Germinal center (tissue), 1 donor: ENCODE measurements at regions not wholly inside any gene's neighbourhood (a gene's known extent, or its start where the extent isn't known, plus 50 kb on each side); places are given as distances from the start of the nearest gene placed in this dataset.

Experiments used
- DNase-seq: peaks from one replicate; pipeline ENCODE4 v3.0.0; 2012; ENCODE audit warnings: mixed read lengths, low spot score

DNA sequence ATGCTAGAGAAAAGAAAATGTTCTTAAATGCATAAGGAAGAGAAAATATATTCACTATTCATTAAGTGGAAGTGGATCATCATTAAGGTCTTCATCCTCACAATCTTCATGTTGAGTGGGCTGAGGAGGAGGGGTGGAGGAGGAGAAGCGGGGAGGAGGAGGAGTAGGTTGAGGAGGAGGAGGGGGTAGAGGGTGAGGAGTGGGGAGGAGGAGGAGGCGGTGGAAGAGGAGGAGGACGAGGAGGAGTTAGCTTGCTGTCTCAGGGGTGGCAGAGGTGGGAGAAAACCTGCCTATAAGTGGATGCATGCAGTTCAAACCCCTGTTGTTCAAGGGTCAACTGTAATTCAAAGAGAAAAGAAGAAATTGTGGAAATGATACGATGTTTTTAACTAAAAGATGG is 71.6 kb downstream of the MYEOV start:
- DNase-seq = no peak

DNA sequence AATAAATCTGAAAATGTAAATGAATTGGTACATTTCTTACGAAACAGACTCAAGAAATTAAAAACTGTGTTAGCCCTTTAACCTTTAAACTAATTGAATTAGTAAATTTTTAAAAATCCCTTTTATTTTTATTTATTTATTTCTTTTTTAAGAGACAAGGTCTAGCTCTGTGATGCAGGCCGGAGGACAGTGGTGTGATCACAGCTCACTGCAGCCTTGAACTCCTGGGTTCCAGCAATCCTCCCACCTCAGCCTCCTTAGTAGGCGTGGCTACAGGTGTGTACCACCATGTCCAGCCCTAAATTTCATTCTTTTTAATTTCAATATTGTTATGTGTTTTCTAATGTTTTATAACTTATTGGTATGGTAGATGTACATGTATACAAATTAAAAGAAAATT is 72.6 kb downstream of the MYEOV start:
- no peak for DNase-seq

DNA sequence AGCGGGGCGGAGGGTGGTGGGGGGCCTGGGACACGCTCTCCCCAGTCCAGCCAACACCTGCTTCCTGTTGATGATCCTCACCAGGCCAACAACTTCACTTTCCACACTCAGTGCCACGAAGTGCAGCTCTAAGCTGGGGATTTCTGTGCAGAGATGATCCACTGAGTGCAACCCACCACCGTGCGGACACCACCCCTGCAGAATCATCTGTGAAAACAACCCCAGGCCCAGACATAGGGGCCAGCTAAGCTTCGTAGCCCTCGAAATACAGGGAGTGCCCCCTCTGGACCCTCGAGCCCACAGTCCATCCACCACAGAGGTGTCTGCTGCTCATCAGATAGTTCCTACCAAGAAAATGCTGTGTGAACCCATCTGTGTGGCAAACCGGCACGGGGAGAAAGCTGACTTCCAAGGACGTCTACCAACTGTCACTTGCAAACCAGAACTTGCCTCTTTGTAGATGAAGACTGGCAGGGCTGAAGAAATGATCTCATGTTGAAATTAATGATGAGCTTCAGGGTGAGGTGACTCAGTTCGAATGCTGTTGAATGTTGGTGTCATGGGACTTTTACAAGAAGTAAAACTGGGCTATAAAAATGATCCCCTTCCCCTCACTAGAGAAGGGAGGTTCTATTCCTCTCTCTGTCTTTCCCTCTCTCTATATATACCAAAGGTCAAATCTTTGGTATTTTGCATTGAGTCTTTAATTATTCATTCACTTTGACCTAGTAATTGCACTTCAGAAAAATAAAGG is 73.4 kb downstream of the MYEOV start:
- no peak for DNase-seq

DNA sequence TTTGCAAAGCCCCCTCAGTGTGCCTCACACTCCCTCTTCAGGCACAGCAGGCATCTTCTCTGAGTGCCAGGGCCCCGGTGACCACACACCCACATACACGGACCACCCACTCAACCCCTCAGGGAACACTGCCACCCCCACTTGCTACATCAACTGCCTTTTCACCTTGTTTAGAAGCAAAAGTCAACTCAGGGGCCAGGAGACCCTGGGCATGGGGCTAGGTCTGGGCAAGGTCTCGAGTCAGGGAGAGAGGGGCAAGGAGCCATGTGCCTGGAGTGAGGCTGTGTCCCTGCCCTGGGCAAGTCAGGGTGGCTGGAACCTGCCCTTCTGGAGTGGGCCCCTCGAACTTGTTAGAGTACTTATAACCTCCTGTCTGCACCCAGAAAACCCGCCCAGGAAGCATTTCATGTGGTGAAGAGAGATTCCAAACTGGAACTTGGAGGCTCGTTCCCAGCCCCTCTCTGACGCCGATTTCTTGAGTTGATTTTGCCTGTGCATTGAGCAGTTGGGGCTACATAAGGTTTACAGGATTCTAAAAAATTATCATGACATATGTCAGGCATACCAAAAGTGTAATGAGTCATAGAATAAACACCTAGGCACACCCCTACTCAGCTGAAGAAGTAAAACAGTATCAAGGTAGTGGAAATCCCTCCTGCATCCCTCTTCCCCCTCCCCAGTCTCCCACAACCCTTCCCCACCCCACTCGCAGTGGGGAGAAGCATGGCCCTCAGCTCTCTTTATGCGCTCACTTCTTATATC is 74.3 kb downstream of the MYEOV start:
- no peak for DNase-seq

DNA sequence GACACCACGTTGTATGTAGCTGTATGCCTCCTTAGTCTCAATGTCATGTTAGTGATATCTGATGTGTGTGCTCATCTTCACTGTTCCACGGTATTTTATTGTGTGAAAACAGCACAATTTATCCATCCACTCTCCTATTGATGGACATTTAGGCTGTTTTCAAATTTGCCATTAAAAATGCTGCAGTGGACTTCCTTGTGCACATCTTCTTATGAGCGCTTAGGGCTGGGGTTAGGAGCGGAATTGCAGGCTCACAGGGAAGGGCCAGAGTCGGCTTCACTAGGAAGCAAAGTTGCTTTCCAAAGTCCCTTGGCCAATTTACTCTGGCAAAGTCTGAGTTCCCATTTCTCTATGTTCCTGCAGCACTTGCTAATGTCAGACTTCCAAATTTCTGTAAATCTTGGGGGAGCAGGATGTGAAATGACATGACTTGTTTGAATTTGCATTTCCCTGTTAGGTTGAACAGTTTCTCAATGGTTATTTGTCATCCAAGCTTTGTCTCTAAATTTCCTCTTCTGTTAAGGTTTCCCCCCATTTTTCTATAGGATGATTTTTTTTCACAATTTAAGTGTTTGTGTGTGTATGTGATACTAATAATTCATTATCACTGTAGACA is 75.4 kb downstream of the MYEOV start:
- no peak for DNase-seq

DNA sequence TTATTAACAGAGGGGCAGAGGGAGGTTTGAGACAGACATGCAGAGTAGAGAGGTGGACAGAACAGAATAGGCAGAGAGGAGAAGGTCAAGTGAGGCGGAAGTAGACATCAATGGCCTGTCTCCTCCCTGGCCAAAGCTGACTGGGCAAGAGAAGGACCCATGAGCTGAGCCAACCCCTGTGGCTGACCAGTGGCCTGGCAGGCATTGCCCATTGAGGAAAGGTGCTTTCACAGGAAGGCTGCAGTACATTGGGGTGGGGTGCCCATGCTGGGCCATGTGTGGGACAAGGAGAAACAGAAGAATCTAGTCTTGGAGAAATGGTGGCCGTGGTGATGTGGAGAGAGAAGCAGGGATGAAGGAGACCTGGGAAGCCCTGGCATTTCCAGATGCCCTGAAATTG is 76.0 kb downstream of the MYEOV start:
- no peak for DNase-seq

DNA sequence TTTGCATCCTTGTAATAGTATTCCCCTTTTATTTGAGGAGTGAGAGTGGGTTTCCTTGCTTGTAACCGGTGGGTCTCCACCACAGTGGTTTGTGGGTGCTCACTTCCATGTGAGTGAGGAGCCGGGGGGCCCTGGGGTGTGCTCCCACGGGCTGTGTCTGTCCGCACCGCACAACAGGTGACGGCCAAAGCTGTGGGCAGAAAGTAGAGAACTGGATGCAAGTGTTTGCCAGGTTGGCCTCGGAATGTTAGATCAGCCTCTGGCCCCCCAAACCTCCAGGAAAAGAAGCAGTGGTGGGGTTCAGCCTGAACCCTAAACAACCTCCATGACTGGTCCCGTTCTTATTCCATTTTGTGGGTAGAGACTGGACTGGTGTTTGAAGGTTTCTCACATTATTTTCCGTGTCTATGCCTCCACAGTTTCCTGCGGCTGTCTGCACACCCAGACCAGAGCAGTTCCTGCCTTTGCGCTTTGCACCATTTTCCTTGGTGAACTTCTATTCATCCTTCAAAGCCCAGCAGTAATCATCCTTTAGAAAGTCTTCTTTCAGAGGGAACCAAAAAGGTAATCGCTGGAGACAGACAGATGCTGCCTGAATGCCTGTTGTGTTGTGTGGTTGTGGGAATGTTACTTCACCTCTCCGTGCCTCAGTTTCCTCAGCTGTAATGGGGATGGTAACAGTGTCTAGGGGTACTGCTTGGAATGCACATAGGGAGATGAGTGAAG is 77.2 kb downstream of the MYEOV start:
- no peak for DNase-seq

DNA sequence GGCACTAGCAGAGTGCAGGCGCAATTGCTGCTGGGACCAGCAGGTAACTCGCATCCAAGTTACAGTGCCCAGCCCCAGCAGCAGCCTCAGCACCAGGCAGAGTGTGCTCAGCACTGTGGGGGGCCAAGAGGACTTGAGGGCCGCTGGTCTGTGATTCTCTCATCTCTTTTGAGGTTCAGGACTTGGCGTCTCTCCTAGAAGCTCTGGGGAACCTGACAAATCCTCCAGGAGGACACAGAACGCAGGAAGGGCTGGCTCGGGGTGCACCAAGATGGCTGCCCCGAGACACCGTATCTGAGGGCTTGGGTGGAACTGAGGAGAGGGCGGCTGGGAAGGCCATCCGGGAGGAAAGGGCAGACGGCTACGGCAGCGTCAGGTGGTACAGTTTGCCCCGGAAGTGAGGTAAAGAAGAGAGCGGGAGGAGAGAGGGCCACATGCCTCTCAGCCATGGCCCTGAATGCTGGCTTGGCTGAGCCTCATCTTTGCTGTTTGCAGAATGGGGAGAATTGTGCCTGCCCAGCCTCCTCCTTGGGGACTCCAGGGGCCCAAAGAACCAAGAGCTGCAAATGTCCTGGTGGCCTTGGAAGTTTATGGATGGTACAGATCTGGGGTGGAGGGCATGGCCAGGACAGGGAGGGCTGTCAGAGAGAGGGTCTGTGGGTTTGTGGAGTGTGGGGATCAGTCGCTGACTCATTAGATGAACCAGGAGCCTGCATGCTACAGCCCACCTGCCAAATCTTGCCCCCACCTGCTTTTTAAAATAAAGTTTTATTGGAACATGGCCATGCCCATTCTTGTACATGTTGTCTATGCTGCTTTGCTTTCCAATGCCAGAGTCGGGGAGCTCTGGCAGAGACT is 78.0 kb downstream of the MYEOV start:
- DNase-seq = no peak

DNA sequence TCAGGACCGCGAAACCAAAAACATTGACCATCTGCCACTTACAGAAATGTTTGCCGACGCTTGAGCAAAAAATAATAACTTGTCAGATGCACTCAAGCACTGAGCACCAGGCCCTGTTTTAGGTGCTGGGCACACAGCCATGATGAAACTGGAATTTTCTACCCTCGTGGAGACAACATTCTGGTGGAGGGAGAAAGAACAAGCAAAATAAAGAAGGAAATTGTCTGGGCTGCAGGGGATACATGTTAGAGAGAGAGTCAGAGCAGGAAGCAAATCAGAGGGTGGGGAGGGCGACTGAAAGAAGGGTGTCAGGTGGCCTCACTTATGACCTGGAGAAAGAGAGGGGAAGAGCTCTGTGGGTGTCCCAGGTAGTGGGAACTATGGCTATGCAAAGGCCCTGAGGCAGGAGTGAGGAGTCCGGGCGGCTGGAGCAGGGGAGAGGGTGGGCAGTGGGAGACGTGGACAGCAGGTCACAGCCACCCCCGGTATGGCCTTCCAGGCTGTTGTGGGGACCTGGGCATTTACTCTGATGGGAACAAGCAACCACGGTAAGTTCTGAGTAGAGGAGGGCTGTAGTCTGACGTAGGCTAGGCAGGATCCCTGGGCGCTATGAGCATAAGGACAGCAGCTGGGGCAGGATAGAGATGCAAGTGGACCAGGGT is 78.8 kb downstream of the MYEOV start:
- no peak for DNase-seq

DNA sequence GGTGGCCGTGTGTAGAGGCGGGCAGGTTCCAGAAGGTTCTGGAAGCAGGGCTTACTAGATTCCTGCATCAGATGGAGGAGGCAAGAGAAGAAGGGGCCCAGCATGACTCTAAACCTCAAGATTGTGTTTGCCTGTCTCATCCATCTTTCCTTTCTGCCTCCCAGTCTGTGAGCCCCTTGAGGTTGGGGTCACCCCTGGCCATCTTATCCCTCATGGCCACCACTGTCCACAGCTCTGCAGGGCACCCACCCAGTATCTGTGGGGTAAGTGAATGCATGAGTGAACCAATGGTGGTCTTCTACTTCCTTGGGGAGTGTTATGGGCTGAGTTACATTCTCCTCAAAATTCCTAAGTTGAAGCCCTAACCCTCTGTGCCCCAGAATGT is 79.3 kb downstream of the MYEOV start:
- DNase-seq = no peak

DNA sequence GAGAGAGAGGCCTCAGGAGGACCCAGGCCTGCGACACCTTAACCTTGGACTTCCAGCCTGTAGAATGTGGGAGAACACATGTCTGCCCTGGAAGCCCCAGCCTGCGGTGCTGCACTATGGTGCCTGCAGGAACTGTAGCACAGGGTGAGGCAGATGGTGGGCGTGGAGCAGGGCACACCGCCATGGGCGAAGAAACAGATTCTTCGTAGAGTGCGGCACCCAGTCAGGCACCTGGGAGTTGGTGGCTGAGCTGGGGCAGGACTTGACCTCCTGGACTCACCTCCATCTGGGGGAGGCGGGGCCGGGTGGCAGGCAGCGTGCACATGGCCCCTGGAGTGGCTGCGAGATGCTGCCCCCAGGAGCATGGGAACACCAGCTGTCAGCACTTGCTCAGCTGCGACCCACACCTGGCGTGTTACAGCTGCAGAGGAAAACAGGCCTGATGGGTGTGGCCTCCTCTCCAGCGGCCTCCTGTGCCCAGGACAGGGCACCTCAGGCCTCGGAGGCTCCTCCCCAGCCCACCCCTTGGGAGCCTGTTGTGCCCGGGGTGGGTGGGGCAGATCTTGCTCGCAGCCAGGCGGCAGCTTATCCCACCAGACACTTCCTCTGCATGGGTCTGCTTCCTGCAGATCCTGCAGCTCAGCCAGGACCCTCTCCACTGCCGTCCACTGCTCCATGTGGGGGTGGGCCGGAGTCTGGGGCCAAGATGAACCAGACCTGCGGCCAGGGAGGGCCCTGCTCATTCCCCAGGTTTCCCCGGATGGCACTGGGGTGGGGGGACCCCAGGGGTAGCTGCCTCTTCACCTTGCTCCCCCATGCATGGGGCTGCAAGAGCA is 80.4 kb downstream of the MYEOV start:
- no peak for DNase-seq

DNA sequence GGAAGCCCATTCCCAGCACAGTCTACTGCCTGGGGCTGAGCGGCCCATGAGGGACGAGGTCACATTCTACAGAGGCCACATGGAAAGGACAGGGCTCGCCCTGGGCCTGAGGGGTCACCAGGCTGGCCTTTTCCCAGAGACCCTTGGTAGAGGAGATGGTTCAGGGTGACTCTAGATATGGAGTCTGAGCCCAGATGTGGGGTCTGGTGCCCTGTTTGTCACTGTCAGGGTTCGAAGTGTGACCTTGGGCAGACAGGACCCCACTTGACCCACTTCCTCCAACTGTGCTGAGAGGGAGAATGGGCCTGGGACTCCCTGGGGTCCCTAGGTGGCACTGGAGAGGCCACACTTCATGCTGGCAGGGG is 81.0 kb downstream of the MYEOV start:
- DNase-seq = no peak

DNA sequence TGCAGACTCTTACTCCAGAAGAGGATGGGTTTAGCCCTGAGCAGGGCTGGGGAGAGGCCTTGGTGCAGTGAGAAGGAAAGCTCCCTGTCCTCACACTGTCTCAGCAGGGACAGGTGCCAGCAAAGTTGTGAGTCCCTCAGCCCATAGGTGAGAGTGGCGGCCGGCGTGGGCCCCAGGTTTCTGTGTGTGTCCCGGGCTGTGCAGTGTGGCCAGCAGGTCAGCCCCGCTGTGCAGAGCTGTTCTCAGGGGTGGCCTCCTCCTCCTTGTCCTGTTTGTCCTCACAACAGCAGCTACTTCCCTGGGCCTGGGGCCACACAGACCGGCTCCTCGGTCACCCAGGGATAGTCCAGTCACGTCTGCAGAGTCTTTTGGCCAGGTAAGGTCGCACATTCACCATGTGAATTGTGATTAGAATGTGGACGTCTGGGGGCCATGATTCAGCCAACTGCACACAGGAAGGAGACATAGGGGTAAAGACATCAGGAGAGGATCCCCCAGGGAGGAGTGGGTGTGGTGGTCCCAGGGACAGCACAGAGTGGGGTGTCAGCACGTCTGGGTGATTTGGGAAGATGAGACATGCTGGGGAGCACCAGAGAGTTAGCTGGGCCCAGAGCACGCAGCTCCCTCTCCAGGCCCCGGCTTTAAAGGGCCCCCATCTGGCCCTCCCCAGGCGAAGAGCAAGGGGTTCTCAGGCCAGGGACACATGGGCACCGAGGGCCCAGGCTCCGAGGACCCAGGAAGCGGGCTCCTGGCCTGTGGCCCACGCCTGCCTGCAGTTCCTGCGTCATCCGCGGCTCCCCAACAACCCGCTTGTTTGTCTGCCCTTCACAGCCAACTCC is 81.6 kb downstream of the MYEOV start:
- no peak for DNase-seq

DNA sequence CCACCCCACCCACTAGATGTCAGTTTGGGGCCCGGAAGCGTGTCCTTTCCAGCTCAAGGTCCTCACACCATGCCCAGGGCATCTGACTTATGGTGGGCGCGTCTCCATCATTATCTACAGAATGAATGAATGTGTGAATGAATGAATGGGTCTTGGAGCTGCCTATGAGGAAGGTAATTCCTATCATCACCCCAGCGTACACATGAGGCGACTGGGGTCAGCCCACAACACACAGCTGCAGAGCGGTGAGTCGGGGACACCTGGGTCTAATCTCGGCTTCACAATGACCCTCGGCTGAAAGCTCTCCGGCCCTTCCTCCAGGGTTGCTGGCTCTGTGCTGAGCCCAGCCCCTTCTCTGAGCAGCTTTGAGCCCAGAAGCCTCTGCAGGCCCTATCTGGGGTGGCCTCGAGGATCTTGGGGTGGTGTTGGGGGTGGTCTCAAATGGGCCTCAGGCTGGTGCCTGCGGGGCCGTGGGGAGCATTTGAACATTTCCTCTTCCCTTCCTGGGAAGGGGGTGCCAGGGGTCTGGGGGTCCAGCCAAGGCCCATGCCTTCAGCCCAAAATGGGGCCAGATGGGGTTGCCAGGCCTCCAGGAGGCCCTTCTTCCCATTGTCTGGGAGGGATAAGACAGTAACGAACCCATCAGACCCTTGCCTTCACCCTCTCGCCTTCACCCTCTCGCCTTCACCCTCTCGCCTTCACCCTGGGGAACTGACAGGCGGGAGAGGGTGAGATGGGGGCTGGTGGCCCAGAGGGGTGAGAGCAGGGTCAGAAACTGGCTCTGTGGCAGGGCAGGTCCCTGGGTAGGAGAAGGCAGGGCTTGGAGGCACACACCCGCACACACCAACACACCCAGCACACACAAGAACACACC is 82.4 kb downstream of the MYEOV start:
- DNase-seq = no peak

DNA sequence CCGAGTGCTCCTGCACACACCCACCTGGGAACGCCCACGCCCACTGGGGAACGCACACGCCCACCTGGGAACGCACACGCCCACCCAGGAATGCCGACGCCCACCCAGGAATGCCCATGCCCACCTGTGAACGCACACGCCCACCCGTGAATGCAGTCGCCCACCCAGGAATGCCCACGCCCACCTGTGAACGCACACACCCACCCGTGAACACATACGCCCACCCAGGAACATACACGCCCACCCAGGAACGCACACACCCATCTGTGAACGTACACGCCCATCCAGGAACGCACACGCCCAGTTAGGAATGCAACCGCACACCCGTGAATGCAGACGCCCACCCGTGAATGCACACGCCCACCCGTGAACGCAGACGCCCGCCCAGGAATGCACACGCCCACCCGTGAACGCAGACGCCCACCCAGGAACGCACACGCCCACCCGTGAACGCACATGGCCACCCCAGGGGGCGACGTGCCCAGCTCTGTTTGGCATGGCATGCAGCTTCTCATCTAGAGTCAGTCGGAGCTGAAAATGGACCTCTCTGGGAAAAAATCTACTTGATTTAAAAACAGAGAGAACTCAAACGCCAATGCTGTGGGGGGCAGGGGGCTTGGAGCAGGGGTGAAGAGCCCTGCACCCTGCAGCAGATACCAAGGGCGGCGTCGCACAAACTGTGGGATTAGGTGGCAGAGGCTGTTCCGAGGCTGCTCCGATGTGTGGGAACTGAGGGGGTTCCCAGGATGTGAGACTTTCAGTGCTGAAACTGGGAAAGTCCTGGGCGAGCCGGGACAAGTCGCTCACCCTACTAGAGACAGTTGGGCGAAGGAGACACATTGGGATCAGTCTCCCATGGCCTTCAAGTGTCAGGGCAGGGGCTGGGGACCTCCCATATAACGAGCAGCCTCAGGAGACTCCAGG is 83.3 kb downstream of the MYEOV start:
- DNase-seq = no peak

DNA sequence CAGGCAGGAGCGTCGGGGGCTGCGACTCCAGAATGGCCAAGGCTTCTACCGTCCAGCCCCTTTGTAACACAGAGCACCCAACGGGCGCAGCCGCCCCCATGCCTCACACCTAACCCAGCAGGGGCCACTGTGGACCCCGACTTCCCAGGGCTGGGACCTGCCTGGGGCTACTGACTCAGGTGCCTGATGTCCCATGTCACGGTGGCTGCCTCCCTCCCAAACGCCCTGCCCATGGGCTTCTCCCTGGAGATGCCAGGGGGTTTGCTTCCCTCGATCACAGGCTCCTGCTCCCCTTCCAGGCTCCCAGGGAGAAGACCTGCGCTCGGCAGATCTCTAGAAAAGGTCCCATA is 84.0 kb downstream of the MYEOV start:
- no peak for DNase-seq
